WTC11 (cell line): ENCODE measurements at regions not wholly inside any gene's neighbourhood (a gene's known extent, or its start where the extent isn't known, plus 50 kb on each side); places are given as distances from the start of the nearest gene placed in this dataset.

Experiments
- ATAC-seq: fragments of 200-7000 bp; cut with Tn5 transposase; 2 replicates; pipeline ENCODE4 v1.10.0; 2021; ENCODE audit warnings: mild to moderate bottlenecking, moderate library complexity
- CTCF ChIA-PET: fragments of 300-600 bp; sonication (Branson Sonifier 250); formaldehyde crosslinking; loops from one replicate; lab custom pipeline; 2021; ENCODE audit warnings: antibody characterized with exemption; lab: Charles Lee
- POLR2A ChIA-PET: fragments of 350-600 bp; sonication (Branson Sonifier 250); formaldehyde crosslinking; loops from one replicate; lab custom pipeline; 2021; ENCODE audit warnings: antibody characterized with exemption; lab: Charles Lee
- DNase-seq: peaks from one replicate; pipeline ENCODE4 v3.0.0; 2021; ENCODE audit warnings: low spot score
- H3K27ac Mint-ChIP-seq: 2 replicates; pipeline ENCODE4 v1.8.0; 2021; ENCODE audit warnings: mixed read lengths
- H3K27me3 Mint-ChIP-seq: 2 replicates; pipeline ENCODE4 v1.8.0; 2021; ENCODE audit warnings: low read depth, mild to moderate bottlenecking, moderate library complexity, mixed read lengths
- H3K36me3 Mint-ChIP-seq: 2 replicates; pipeline ENCODE4 v1.8.0; 2021; ENCODE audit warnings: mixed read lengths
- H3K4me1 Mint-ChIP-seq: 2 replicates; pipeline ENCODE4 v1.8.0; 2022; ENCODE audit warnings: mixed read lengths
- H3K4me3 Mint-ChIP-seq: 2 replicates; pipeline ENCODE4 v1.8.0; 2021; ENCODE audit warnings: mild to moderate bottlenecking, moderate library complexity, mixed read lengths
- H3K9me3 Mint-ChIP-seq: 2 replicates; pipeline ENCODE4 v1.8.0; 2021; ENCODE audit warnings: mixed read lengths
- CREB1 ChIP-seq: sonication (generic); formaldehyde crosslinking; IDR thresholded peaks from 2 replicates; pipeline ENCODE4 v1.8.0; 2023; ENCODE audit warnings: mild to moderate bottlenecking, missing genetic modification reagents
- IRF2 ChIP-seq: sonication (generic); formaldehyde crosslinking; IDR thresholded peaks from 2 replicates; pipeline ENCODE4 v1.8.0; 2022; ENCODE audit warnings: low read depth, missing genetic modification reagents, borderline replicate concordance
- MYBL2 ChIP-seq: sonication (generic); formaldehyde crosslinking; IDR thresholded peaks from 2 replicates; pipeline ENCODE4 v1.8.1; 2023; ENCODE audit warnings: mild to moderate bottlenecking, moderate library complexity, missing genetic modification reagents
- NR1H2 ChIP-seq: sonication (generic); formaldehyde crosslinking; IDR thresholded peaks from 2 replicates; pipeline ENCODE4 v1.9.0; 2021; ENCODE audit warnings: mild to moderate bottlenecking, moderate library complexity, missing genetic modification reagents
- NR2C2 ChIP-seq: sonication (generic); formaldehyde crosslinking; IDR thresholded peaks from 2 replicates; pipeline ENCODE4 v1.8.0; 2022; ENCODE audit warnings: mild to moderate bottlenecking, missing genetic modification reagents
- PRRX2 ChIP-seq: fragments of 250-450 bp; sonication (Bioruptor Pico); IDR thresholded peaks from 2 replicates; pipeline ENCODE4 v1.8.0; 2021; ENCODE audit warnings: mild to moderate bottlenecking
- ZNF263 ChIP-seq: sonication (generic); formaldehyde crosslinking; IDR thresholded peaks from 2 replicates; pipeline ENCODE4 v1.8.1; 2022; ENCODE audit warnings: low read depth, mild to moderate bottlenecking, moderate library complexity, missing genetic modification reagents
- ZNF317 ChIP-seq: sonication (generic); formaldehyde crosslinking; IDR thresholded peaks from 2 replicates; pipeline ENCODE4 v1.8.1; 2023; ENCODE audit warnings: low read depth, mild to moderate bottlenecking, moderate library complexity, missing genetic modification reagents, borderline replicate concordance
- ZNF396 ChIP-seq: fragments of 250-450 bp; sonication (Bioruptor Pico); IDR thresholded peaks from 2 replicates; pipeline ENCODE4 v1.8.0; 2021; ENCODE audit warnings: mild to moderate bottlenecking, moderate library complexity, borderline replicate concordance
- ZNF423 ChIP-seq: fragments of 250-450 bp; sonication (Bioruptor Pico); IDR thresholded peaks from 2 replicates; pipeline ENCODE4 v2.1.2; 2022; ENCODE audit warnings: mild to moderate bottlenecking, moderate library complexity
- ZNF671 ChIP-seq: fragments of 250-450 bp; sonication (Bioruptor Pico); IDR thresholded peaks from 2 replicates; pipeline ENCODE4 v1.8.0; 2021; ENCODE audit warnings: mild to moderate bottlenecking
- TF ChIP-seq, protein P1 (sequence below): fragments of 250-450 bp; sonication (Bioruptor Pico); IDR thresholded peaks from 2 replicates; pipeline ENCODE4 v1.9.0; 2021; ENCODE audit warnings: mild to moderate bottlenecking
- TF ChIP-seq, protein P2 (sequence below): fragments of 250-450 bp; sonication (Bioruptor Pico); IDR thresholded peaks from 2 replicates; pipeline ENCODE4 v2.1.2; 2022; ENCODE audit warnings: mild to moderate bottlenecking, moderate library complexity
- TF ChIP-seq, protein P3 (sequence below): sonication (generic); formaldehyde crosslinking; IDR thresholded peaks from 2 replicates; pipeline ENCODE4 v1.8.0; 2023; ENCODE audit warnings: mild to moderate bottlenecking, missing genetic modification reagents
- TF ChIP-seq, protein P4 (sequence below): sonication (generic); formaldehyde crosslinking; IDR thresholded peaks from 2 replicates; pipeline ENCODE4 v1.8.1; 2023; ENCODE audit warnings: mild to moderate bottlenecking, missing genetic modification reagents
- TF ChIP-seq, protein P5 (sequence below): sonication (generic); formaldehyde crosslinking; IDR thresholded peaks from 2 replicates; pipeline ENCODE4 v1.8.1; 2022; ENCODE audit warnings: low read depth, mild to moderate bottlenecking, moderate library complexity, missing genetic modification reagents, borderline replicate concordance
- TF ChIP-seq, protein P6 (sequence below): sonication (generic); formaldehyde crosslinking; IDR thresholded peaks from 2 replicates; pipeline ENCODE4 v1.8.1; 2023; ENCODE audit warnings: mild to moderate bottlenecking, missing genetic modification reagents, moderate library complexity

DNA sequence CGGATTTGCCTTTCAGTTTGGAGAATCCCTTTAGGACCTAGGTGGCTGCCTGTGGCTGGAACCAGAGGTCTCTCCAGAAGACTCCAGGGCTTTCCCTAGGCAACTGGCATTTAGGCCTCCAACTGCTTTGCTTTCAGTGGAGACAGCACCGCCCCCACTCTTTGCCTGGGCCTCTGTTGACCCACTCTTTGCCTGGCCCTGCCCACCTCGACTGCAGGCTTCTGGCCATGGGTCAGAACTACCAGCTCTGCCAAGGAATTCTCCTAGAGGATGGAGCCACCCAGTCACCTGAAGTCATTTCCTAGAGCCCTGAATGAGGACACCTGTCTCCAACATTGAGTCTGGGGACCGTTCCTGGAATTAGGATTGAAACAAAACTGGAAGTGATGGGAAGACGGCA is 439.0 kb upstream of the CDH4 start:
- TF ChIP-seq, protein P1, sequence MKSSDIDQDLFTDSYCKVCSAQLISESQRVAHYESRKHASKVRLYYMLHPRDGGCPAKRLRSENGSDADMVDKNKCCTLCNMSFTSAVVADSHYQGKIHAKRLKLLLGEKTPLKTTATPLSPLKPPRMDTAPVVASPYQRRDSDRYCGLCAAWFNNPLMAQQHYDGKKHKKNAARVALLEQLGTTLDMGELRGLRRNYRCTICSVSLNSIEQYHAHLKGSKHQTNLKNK (CRISPR knock-in tag) = no peak
- TF ChIP-seq MYBL2 (CRISPR knock-in tag) (no peak), CREB1 (CRISPR knock-in tag) (no peak), NR2C2 (no peak)
- TF ChIP-seq, protein P2, sequence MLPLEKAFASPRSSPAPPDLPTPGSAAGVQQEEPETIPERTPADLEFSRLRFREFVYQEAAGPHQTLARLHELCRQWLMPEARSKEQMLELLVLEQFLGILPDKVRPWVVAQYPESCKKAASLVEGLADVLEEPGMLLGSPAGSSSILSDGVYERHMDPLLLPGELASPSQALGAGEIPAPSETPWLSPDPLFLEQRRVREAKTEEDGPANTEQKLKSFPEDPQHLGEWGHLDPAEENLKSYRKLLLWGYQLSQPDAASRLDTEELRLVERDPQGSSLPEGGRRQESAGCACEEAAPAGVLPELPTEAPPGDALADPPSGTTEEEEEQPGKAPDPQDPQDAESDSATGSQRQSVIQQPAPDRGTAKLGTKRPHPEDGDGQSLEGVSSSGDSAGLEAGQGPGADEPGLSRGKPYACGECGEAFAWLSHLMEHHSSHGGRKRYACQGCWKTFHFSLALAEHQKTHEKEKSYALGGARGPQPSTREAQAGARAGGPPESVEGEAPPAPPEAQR (CRISPR knock-in tag) = no peak
- TF ChIP-seq, protein P3, sequence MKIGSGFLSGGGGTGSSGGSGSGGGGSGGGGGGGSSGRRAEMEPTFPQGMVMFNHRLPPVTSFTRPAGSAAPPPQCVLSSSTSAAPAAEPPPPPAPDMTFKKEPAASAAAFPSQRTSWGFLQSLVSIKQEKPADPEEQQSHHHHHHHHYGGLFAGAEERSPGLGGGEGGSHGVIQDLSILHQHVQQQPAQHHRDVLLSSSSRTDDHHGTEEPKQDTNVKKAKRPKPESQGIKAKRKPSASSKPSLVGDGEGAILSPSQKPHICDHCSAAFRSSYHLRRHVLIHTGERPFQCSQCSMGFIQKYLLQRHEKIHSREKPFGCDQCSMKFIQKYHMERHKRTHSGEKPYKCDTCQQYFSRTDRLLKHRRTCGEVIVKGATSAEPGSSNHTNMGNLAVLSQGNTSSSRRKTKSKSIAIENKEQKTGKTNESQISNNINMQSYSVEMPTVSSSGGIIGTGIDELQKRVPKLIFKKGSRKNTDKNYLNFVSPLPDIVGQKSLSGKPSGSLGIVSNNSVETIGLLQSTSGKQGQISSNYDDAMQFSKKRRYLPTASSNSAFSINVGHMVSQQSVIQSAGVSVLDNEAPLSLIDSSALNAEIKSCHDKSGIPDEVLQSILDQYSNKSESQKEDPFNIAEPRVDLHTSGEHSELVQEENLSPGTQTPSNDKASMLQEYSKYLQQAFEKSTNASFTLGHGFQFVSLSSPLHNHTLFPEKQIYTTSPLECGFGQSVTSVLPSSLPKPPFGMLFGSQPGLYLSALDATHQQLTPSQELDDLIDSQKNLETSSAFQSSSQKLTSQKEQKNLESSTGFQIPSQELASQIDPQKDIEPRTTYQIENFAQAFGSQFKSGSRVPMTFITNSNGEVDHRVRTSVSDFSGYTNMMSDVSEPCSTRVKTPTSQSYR (CRISPR knock-in tag) = no peak
- ATAC-seq (no peak), DNase-seq (no peak)
- no peak overlapping the region for H3K27ac Mint-ChIP-seq
- CTCF ChIA-PET = no interaction called here
- peaks cover 15% of the 10 kb centered on the region for H3K36me3 Mint-ChIP-seq
- peaks cover 63% of the 10 kb centered on the region for H3K9me3 Mint-ChIP-seq
- POLR2A ChIA-PET = no interaction called here
- H3K4me1 Mint-ChIP-seq = no peaks in the 10 kb centered on the region
- peaks cover 57% of the 10 kb centered on the region for H3K27me3 Mint-ChIP-seq
- H3K4me3 Mint-ChIP-seq = no peak overlapping the region

DNA sequence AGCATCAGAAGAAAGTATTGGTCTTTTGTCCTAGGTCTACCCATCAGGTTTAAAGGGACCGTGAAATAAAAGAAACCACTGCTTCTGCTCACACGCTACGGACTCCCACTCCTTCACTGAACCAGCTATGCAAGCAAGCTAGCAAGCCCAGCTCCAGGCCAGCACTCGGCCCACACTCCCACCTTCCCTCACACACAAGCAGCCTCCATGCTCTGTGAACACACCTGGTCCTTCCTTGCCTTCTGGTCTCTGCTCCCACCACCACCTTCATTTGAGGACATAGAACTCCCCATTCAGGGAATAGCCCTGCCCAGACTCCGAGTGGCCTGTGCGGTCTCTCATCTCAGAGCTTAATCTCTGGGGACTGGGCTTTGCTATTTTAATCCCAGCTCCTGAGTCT is 436.4 kb upstream of the CDH4 start:
- no peak for TF ChIP-seq PRRX2 (CRISPR knock-in tag)
- TF ChIP-seq ZNF317 (CRISPR knock-in tag) = no peak
- no peak for TF ChIP-seq ZNF263
- TF ChIP-seq, protein P4, sequence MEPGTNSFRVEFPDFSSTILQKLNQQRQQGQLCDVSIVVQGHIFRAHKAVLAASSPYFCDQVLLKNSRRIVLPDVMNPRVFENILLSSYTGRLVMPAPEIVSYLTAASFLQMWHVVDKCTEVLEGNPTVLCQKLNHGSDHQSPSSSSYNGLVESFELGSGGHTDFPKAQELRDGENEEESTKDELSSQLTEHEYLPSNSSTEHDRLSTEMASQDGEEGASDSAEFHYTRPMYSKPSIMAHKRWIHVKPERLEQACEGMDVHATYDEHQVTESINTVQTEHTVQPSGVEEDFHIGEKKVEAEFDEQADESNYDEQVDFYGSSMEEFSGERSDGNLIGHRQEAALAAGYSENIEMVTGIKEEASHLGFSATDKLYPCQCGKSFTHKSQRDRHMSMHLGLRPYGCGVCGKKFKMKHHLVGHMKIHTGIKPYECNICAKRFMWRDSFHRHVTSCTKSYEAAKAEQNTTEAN (CRISPR knock-in tag) = no peak
- Mint-ChIP-seq H3K4me3 (no peak overlapping the region), H3K36me3 (peaks cover 11% of the 10 kb centered on the region), H3K27me3 (peaks cover 68% of the 10 kb centered on the region), H3K9me3 (peaks cover 51% of the 10 kb centered on the region), H3K4me1 (no peaks in the 10 kb centered on the region), H3K27ac (no peak overlapping the region)
- no peak for ATAC-seq
- ChIA-PET CTCF (no interaction called here), POLR2A (no interaction called here)
- DNase-seq = no peak

DNA sequence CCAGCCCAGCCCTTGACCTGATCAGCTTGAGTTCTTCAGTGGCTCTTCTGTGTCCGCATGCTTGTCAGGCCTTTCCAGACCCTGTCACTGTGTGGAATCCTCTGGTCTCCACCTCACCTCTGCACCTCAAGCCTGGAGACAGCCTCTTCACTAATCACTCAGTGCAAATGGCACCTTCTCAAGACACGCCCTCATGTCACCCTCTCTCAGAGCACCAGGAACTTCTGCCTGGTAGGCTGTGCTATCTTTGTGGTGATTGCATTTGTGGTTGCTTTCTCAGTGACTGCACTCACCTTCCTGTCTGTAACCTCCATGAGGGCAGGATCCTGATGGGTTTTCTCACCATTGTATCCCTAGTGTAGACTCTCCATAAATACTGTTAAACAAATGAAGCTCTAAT is 435.2 kb upstream of the CDH4 start:
- peaks cover 40% of the 10 kb centered on the region for H3K9me3 Mint-ChIP-seq
- H3K27me3 Mint-ChIP-seq = peaks cover 62% of the 10 kb centered on the region
- TF ChIP-seq PRRX2 (CRISPR knock-in tag) (no peak), NR1H2 (CRISPR knock-in tag) (no peak), ZNF423 (CRISPR knock-in tag) (no peak), IRF2 (CRISPR knock-in tag) (no peak), ZNF396 (no peak), ZNF671 (CRISPR knock-in tag) (no peak)
- TF ChIP-seq, protein P5, sequence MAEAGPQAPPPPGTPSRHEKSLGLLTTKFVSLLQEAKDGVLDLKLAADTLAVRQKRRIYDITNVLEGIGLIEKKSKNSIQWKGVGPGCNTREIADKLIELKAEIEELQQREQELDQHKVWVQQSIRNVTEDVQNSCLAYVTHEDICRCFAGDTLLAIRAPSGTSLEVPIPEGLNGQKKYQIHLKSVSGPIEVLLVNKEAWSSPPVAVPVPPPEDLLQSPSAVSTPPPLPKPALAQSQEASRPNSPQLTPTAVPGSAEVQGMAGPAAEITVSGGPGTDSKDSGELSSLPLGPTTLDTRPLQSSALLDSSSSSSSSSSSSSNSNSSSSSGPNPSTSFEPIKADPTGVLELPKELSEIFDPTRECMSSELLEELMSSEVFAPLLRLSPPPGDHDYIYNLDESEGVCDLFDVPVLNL (CRISPR knock-in tag) = no peak
- TF ChIP-seq, protein P6, sequence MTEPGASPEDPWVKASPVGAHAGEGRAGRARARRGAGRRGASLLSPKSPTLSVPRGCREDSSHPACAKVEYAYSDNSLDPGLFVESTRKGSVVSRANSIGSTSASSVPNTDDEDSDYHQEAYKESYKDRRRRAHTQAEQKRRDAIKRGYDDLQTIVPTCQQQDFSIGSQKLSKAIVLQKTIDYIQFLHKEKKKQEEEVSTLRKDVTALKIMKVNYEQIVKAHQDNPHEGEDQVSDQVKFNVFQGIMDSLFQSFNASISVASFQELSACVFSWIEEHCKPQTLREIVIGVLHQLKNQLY (CRISPR knock-in tag) = no peak
- TF ChIP-seq, all 79 proteins: peak for 0
- Mint-ChIP-seq H3K27ac (no peak overlapping the region), H3K4me3 (no peak overlapping the region), H3K36me3 (peaks cover 4% of the 10 kb centered on the region), H3K4me1 (no peaks in the 10 kb centered on the region)
- CTCF ChIA-PET = no interaction called here
- DNase-seq = no peak
- ATAC-seq = no peak
- POLR2A ChIA-PET = no interaction called here
